HEK293 (cell line): ENCODE measurements at regions not wholly inside any gene's neighbourhood (a gene's known extent, or its start where the extent isn't known, plus 50 kb on each side); places are given as distances from the start of the nearest gene placed in this dataset.
"Not testable (repeated sequence)": the region's sequence is repeated elsewhere in the genome, so short reads cannot be mapped to it uniquely, and the experiment has no call there.

Experiments used
- CTCF ChIP-seq: fragments of 450-650 bp; formaldehyde crosslinking; IDR thresholded peaks from 2 replicates; pipeline ENCODE4 v1.5.1; 2016; ENCODE audit warnings: missing biosample characterization, missing genetic modification characterization
- GLIS1 ChIP-seq: fragments of 450-650 bp; formaldehyde crosslinking; IDR thresholded peaks from 2 replicates; pipeline ENCODE4 v1.5.1; 2016; ENCODE audit warnings: missing biosample characterization, missing genetic modification characterization
- KLF10 ChIP-seq: fragments of 450-650 bp; IDR thresholded peaks from 2 replicates; pipeline ENCODE4 v1.5.1; 2018; ENCODE audit warnings: missing biosample characterization, mild to moderate bottlenecking, missing genetic modification characterization
- KLF16 ChIP-seq: fragments of 450-650 bp; formaldehyde crosslinking; IDR thresholded peaks from 2 replicates; pipeline ENCODE4 v1.5.1; 2017; ENCODE audit warnings: missing biosample characterization, missing genetic modification characterization
- ZNF274 ChIP-seq, 2 experiments: fragments of 200-500 bp in 1 of 2; fragments of 450-650 bp in 1 of 2; sonication (Bioruptor generic) in 1 of 2; formaldehyde crosslinking in 1 of 2; IDR thresholded peaks; 2 replicates each; pipeline versions ENCODE4 v1.5.1 to v1.6.1; 2014 to 2016; ENCODE audit warnings: borderline replicate concordance in 1 of 2, inconsistent platforms in 1 of 2, low read length in 1 of 2, missing biosample characterization in 1 of 2, missing genetic modification characterization in 1 of 2
- ZNF311 ChIP-seq: fragments of 450-650 bp; formaldehyde crosslinking; IDR thresholded peaks from 2 replicates; pipeline ENCODE4 v1.5.1; 2017; ENCODE audit warnings: missing biosample characterization, missing genetic modification characterization, borderline replicate concordance
- ZNF354C ChIP-seq: fragments of 450-650 bp; formaldehyde crosslinking; IDR thresholded peaks from 2 replicates; pipeline ENCODE4 v1.5.1; 2016; ENCODE audit warnings: missing biosample characterization, missing genetic modification characterization, low read depth, borderline replicate concordance
- ZNF433 ChIP-seq: fragments of 450-650 bp; formaldehyde crosslinking; IDR thresholded peaks from 2 replicates; pipeline ENCODE4 v1.5.1; 2016; ENCODE audit warnings: missing biosample characterization, missing genetic modification characterization, low read depth
- ZNF510 ChIP-seq: fragments of 450-650 bp; formaldehyde crosslinking; IDR thresholded peaks from 2 replicates; pipeline ENCODE4 v1.5.1; 2018; ENCODE audit warnings: mild to moderate bottlenecking, missing genetic modification characterization, missing biosample characterization; ENCODE audit not compliant: insufficient replicate concordance
- ZNF768 ChIP-seq: fragments of 450-650 bp; formaldehyde crosslinking; IDR thresholded peaks from 2 replicates; pipeline ENCODE4 v1.5.1; 2018; ENCODE audit warnings: missing biosample characterization, mild to moderate bottlenecking, missing genetic modification characterization

GRCh38 chr15:20303248-20304171, 238.1 kb downstream of the GOLGA6L6 start:
- TF ChIP-seq ZNF768 (tag by site-specific recombination); CTCF (tag by site-specific recombination); KLF16; ZNF274 (IDR thresholded peaks at IDR 0.05; ENCODE audit: low read length); ZNF274 (tag by site-specific recombination; IDR thresholded peaks at IDR 0.05; ENCODE audit: borderline replicate concordance); ZNF311; ZNF354C (tag by site-specific recombination); GLIS1 (tag by site-specific recombination); KLF10; ZNF433 (tag by site-specific recombination); ZNF510 (tag by site-specific recombination): not testable (repeated sequence)
